Loucy (cell line): ENCODE measurements at regions not wholly inside any gene's neighbourhood (a gene's known extent, or its start where the extent isn't known, plus 50 kb on each side); places are given as distances from the start of the nearest gene placed in this dataset.

Experiments
- H2AFZ ChIP-seq: fragments of 200-600 bp; sonication (generic); 2 replicates; pipeline ENCODE4 v1.6.0; 2016; ENCODE audit warnings: antibody characterized with exemption, mild to moderate bottlenecking, low read length, moderate library complexity
- H3F3A ChIP-seq: fragments of 200-600 bp; 2 replicates; pipeline ENCODE4 v1.6.0; 2016; ENCODE audit warnings: antibody characterized with exemption, low read depth, mild to moderate bottlenecking
- H3K27me3 ChIP-seq: fragments of 200-600 bp; sonication (generic); 2 replicates; pipeline ENCODE4 v1.6.1; 2014; ENCODE audit warnings: low read length, mild to moderate bottlenecking; ENCODE audit not compliant: insufficient read depth, poor library complexity, severe bottlenecking
- H3K36me3 ChIP-seq: fragments of 200-600 bp; sonication (generic); 2 replicates; pipeline ENCODE4 v1.6.1; 2016; ENCODE audit warnings: low read length; ENCODE audit not compliant: insufficient read depth
- H3K4me1 ChIP-seq: fragments of 200-600 bp; sonication (generic); 2 replicates; pipeline ENCODE4 v1.5.1; 2014; ENCODE audit warnings: low read length, mild to moderate bottlenecking; ENCODE audit not compliant: insufficient read depth, poor library complexity, severe bottlenecking
- H3K4me2 ChIP-seq: fragments of 200-600 bp; sonication (generic); 2 replicates; pipeline ENCODE4 v1.6.0; 2014; ENCODE audit warnings: antibody characterized with exemption, low read length, low read depth, mild to moderate bottlenecking; ENCODE audit not compliant: poor library complexity, severe bottlenecking
- H3K4me3 ChIP-seq: fragments of 200-600 bp; sonication (generic); 2 replicates; pipeline ENCODE4 v1.5.1; 2014; ENCODE audit warnings: low read length, mild to moderate bottlenecking, mixed read lengths; ENCODE audit not compliant: poor library complexity, severe bottlenecking
- H3K79me2 ChIP-seq: fragments of 200-600 bp; sonication (generic); 2 replicates; pipeline ENCODE4 v1.6.1; 2014; ENCODE audit warnings: low read length; ENCODE audit not compliant: insufficient read depth
- H3K9ac ChIP-seq: fragments of 200-600 bp; sonication (generic); 2 replicates; pipeline ENCODE4 v1.6.0; 2014; ENCODE audit warnings: mild to moderate bottlenecking, low read depth, low read length, moderate library complexity; ENCODE audit not compliant: poor library complexity, severe bottlenecking
- H3K9me2 ChIP-seq: fragments of 200-600 bp; sonication (generic); replicated peaks from 2 replicates; pipeline ENCODE4 v1.6.1; 2016; ENCODE audit warnings: low read depth, low read length, mixed read lengths
- H3K9me3 ChIP-seq: fragments of 200-600 bp; sonication (generic); 2 replicates; pipeline ENCODE4 v1.6.1; 2014; ENCODE audit warnings: mild to moderate bottlenecking, antibody characterized with exemption, low read length, low read depth; ENCODE audit not compliant: insufficient read depth
- H4K20me1 ChIP-seq: fragments of 200-600 bp; sonication (generic); 2 replicates; pipeline ENCODE4 v1.6.0; 2014; ENCODE audit warnings: antibody characterized with exemption, low read length, mild to moderate bottlenecking; ENCODE audit not compliant: insufficient read depth, poor library complexity, severe bottlenecking
- EZH2phosphoT487 ChIP-seq: fragments of 200-600 bp; IDR thresholded peaks from 2 replicates; pipeline ENCODE4 v1.6.1; 2018; ENCODE audit warnings: antibody characterized with exemption, mild to moderate bottlenecking, moderate library complexity, borderline replicate concordance
- TF ChIP-seq, protein P1 (sequence below): fragments of 200-600 bp; sonication (generic); conservative IDR thresholded peaks from 2 replicates; pipeline ENCODE4 v1.5.1; 2014; ENCODE audit warnings: mild to moderate bottlenecking, antibody characterized with exemption, low read length

DNA sequence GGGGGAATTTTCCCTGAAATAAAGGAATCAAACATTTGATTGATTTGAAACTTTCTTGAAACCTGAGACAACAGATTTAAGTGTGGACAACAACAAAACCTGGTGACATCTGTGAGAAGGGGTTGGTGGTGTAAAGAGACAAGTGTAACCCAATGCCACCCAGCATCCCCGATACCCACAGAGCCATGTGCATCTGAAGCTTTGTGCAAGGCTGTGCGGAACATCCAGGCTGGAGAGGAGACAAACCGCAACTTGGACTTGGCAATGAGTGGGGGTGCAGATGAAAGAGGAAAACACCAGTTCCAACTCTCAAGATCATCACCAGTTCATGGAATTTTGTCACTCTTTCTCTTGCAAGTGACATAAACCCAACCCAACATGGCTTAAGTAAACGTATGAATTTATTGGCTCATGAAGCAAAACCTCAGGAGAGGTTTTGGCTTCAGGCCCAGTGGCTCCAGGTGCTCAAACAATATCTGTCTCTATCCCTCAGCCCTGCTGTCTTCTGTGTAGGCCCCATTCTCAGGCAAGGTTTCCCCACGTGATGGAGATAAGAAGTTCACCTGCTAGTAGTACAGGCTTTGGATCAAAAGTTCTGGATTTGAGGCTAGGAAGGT is 55.2 kb upstream of the NTF3 start:
- Histone ChIP-seq H3K9me2 (no peaks in the 10 kb centered on the region), H3K79me2 (no peaks in the 10 kb centered on the region), H3F3A (no peaks in the 10 kb centered on the region), H3K9ac (no peak overlapping the region), H3K9me3 (no peaks in the 10 kb centered on the region), H3K4me1 (no peaks in the 10 kb centered on the region), H2AFZ (no peak overlapping the region), H3K27me3 (no peaks in the 10 kb centered on the region), H4K20me1 (no peaks in the 10 kb centered on the region), H3K4me2 (no peak overlapping the region), H3K4me3 (no peak overlapping the region), H3K36me3 (no peaks in the 10 kb centered on the region)
- TF ChIP-seq, protein P1, sequence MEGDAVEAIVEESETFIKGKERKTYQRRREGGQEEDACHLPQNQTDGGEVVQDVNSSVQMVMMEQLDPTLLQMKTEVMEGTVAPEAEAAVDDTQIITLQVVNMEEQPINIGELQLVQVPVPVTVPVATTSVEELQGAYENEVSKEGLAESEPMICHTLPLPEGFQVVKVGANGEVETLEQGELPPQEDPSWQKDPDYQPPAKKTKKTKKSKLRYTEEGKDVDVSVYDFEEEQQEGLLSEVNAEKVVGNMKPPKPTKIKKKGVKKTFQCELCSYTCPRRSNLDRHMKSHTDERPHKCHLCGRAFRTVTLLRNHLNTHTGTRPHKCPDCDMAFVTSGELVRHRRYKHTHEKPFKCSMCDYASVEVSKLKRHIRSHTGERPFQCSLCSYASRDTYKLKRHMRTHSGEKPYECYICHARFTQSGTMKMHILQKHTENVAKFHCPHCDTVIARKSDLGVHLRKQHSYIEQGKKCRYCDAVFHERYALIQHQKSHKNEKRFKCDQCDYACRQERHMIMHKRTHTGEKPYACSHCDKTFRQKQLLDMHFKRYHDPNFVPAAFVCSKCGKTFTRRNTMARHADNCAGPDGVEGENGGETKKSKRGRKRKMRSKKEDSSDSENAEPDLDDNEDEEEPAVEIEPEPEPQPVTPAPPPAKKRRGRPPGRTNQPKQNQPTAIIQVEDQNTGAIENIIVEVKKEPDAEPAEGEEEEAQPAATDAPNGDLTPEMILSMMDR: no peak
- TF ChIP-seq EZH2phosphoT487: no peak

DNA sequence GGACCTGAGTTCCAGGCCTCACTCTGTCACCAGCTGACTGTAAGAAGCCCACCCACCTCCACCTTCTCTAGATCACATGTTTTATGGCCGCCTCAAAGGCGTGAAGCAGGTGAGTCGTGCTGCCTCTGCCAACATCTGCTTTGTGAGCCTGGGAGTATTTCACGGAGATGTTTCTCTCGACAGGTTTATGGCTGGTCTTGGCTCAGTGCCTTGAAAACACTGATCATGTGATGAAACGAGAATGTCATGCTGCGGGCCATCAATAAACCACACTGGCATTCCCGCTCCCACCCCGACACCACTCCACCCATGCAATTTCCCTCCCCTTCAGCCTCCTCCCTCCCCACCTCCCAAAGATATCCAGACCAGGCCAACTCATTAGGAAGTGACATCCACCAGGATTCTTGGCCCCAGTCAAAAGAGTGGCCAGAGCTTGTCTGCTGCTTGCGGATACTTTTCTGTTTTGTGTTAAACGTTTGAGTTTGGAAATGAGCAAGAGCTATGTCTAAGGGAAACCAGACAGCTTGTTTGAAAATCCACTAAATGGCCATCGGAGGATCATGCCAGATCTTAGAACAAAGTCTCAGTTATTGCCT is 53.8 kb upstream of the NTF3 start:
- Histone ChIP-seq H3K9me2 (no peaks in the 10 kb centered on the region), H3F3A (no peaks in the 10 kb centered on the region), H3K4me1 (no peaks in the 10 kb centered on the region), H3K4me2 (no peak overlapping the region), H3K4me3 (no peak overlapping the region), H3K27me3 (no peaks in the 10 kb centered on the region), H3K79me2 (no peaks in the 10 kb centered on the region), H3K9me3 (no peaks in the 10 kb centered on the region), H4K20me1 (no peaks in the 10 kb centered on the region), H3K9ac (no peak overlapping the region), H2AFZ (no peak overlapping the region), H3K36me3 (no peaks in the 10 kb centered on the region)
- TF ChIP-seq, protein P1: no peak
- TF ChIP-seq EZH2phosphoT487: no peak

DNA sequence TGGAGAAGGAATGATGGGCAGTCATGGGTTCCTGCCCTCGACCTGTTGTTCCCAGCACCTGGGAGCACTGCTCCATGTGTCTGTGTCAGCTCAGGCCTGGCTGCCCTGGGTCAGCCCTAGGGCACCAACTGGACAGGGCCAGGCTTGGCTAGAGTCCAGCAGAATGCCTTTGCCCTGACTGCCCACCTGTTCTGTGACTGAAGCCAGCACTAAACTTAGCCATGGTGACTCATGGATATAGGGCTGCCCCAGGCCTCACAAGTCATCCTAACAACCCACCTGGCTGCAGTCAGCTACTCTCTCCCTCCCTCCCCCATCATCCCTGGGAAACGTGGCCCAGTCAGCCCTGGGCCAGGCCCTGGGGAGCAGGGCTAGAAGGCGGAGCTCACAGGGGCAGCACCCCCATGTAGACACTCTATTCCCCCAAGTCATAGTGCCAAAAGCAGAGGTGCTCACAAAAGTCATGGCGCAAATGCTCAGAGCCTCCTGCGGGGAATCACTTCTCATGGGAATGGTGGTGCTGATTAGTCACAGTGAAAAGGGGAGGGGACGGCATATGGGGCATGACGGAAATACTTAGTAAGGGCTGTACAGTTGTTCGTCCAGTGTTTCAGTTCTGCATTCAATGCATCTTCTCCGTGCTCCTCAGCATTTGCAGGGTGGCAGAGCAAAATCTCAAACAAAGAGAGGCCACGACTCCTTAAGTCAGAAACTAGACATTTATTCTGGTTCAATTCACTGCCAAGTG is 52.0 kb upstream of the NTF3 start:
- Histone ChIP-seq H3K4me2 (no peak overlapping the region), H4K20me1 (no peaks in the 10 kb centered on the region), H3F3A (no peaks in the 10 kb centered on the region), H3K4me3 (no peak overlapping the region), H3K9me2 (no peaks in the 10 kb centered on the region), H3K36me3 (no peaks in the 10 kb centered on the region), H3K79me2 (no peaks in the 10 kb centered on the region), H3K4me1 (no peaks in the 10 kb centered on the region), H3K9ac (no peak overlapping the region), H3K27me3 (no peaks in the 10 kb centered on the region), H3K9me3 (no peaks in the 10 kb centered on the region), H2AFZ (no peak overlapping the region)
- no peak for TF ChIP-seq EZH2phosphoT487
- TF ChIP-seq, protein P1: no peak
